ENCODE measurements at regions not wholly inside any gene's neighbourhood (a gene's known extent, or its start where the extent isn't known, plus 50 kb on each side); places are given as distances from the start of the nearest gene placed in this dataset.

GRCh38 chr11:70493089-70493474 is 94.8 kb downstream of the CTTN start:
- Histone ChIP-seq H3K4me2 (no peak overlapping the region), H3K79me2 (replicated peaks; ENCODE audit: insufficient read depth) (no peaks in the 10 kb centered on the region), H3F3A (replicated peaks; ENCODE audit: low read depth) (no peaks in the 10 kb centered on the region), H3K4me3 (no peak overlapping the region), H3K27ac (ENCODE audit: low read depth) (no peak overlapping the region), H2AFZ (no peak overlapping the region), H3K36me3 (ENCODE audit: insufficient read depth) (no peaks in the 10 kb centered on the region), H4K20me1 (replicated peaks; ENCODE audit: insufficient read depth) (no peaks in the 10 kb centered on the region), H3K27me3 (ENCODE audit: insufficient read depth) (no peaks in the 10 kb centered on the region), H3K9me2 (ENCODE audit: insufficient read depth) (no peaks in the 10 kb centered on the region), H3K4me1 (ENCODE audit: insufficient read depth) (no peaks in the 10 kb centered on the region)
- peaks cover 27% of the 10 kb centered on the region for H3K27me3 Mint-ChIP-seq (ENCODE audit: insufficient read depth, low read depth, poor library complexity)
- no peaks in the 10 kb centered on the region for H3K4me1 Mint-ChIP-seq
- ATAC-seq: no peak
- TF ChIP-seq ZNF331 (CRISPR knock-in tag; IDR thresholded peaks at IDR 0.05; ENCODE audit: low read depth): no peak
- no peak for TF ChIP-seq NANOG (IDR thresholded peaks at IDR 0.05; ENCODE audit: borderline replicate concordance)
- TF ChIP-seq CREB1 (CRISPR knock-in tag; IDR thresholded peaks at IDR 0.05; ENCODE audit: low read depth): no peak
- TF ChIP-seq CTCF (conservative IDR thresholded peaks at IDR 0.05; ENCODE audit: low read depth in 2 of 2): no peak
- no peak for TF ChIP-seq STAT1 (IDR thresholded peaks at IDR 0.05; ENCODE audit: unreplicated experiment)
- TF ChIP-seq EZH2phosphoT487 (IDR thresholded peaks at IDR 0.05; ENCODE audit: unreplicated experiment): no peak
- TF ChIP-seq ZNF462 (CRISPR knock-in tag; IDR thresholded peaks at IDR 0.05): no peak
- no peak for DNase-seq (ENCODE audit: low spot score)
- no peak overlapping the region for H3K4me3 Mint-ChIP-seq
- H3K36me3 Mint-ChIP-seq (ENCODE audit: low read depth): peaks cover 59% of the 10 kb centered on the region
- peaks cover 22% of the 10 kb centered on the region for H3K9me3 Mint-ChIP-seq
- H3K27ac Mint-ChIP-seq: no peak overlapping the region

Data from GM23338 (cell line).